ENCODE measurements at regions not wholly inside any gene's neighbourhood (a gene's known extent, or its start where the extent isn't known, plus 50 kb on each side); places are given as distances from the start of the nearest gene placed in this dataset.

- no peaks in the 10 kb centered on the region for H3K36me3 ChIP-seq (ENCODE audit: insufficient read depth)
- H3K27ac ChIP-seq (ENCODE audit: low read depth), result no peak overlapping the region
- DNase-seq (ENCODE audit: low spot score), result no peak
- no peaks in the 10 kb centered on the region for H3K36me3 Mint-ChIP-seq (ENCODE audit: low read depth)
- H3K79me2 ChIP-seq (replicated peaks; ENCODE audit: insufficient read depth), result no peaks in the 10 kb centered on the region
- H3K4me3 Mint-ChIP-seq, result no peak overlapping the region
- no peak overlapping the region; the same call in 1 of the 2 replicates for H2AFZ ChIP-seq
- H3K9me2 ChIP-seq (ENCODE audit: insufficient read depth), result no peaks in the 10 kb centered on the region; the same call in 1 of the 2 replicates
- no peaks in the 10 kb centered on the region for H3K9me3 Mint-ChIP-seq
- peaks cover 8% of the 10 kb centered on the region for H3K27me3 Mint-ChIP-seq (ENCODE audit: insufficient read depth, low read depth, poor library complexity)
- H4K20me1 ChIP-seq (replicated peaks; ENCODE audit: insufficient read depth), result no peaks in the 10 kb centered on the region
- H3K27me3 ChIP-seq (ENCODE audit: insufficient read depth), result no peaks in the 10 kb centered on the region
- no peak overlapping the region; the same call in 1 of the 2 replicates for H3K4me2 ChIP-seq
- TF ChIP-seq EZH2phosphoT487 (IDR thresholded peaks at IDR 0.05; ENCODE audit: unreplicated experiment), result no peak
- no peak for TF ChIP-seq CREB1 (CRISPR knock-in tag; IDR thresholded peaks at IDR 0.05; ENCODE audit: low read depth)
- TF ChIP-seq REST (IDR thresholded peaks at IDR 0.05; ENCODE audit: unreplicated experiment), result no peak
- TF ChIP-seq EZH2 (IDR thresholded peaks at IDR 0.05; ENCODE audit: low read depth, unreplicated experiment), result no peak
- TF ChIP-seq JUNB (IDR thresholded peaks at IDR 0.05; ENCODE audit: unreplicated experiment), result no peak
- no peak for TF ChIP-seq ETS1 (IDR thresholded peaks at IDR 0.05)
- TF ChIP-seq ZNF462 (CRISPR knock-in tag; IDR thresholded peaks at IDR 0.05), result no peak
- TF ChIP-seq POLR2AphosphoS5 (IDR thresholded peaks at IDR 0.05; ENCODE audit: low read depth), result no peak
- TF ChIP-seq CTCF (conservative IDR thresholded peaks at IDR 0.05; ENCODE audit: low read depth in 2 of 2), result no peak
- no peak for TF ChIP-seq STAT1 (IDR thresholded peaks at IDR 0.05; ENCODE audit: unreplicated experiment)
- TF ChIP-seq ZNF331 (CRISPR knock-in tag; IDR thresholded peaks at IDR 0.05; ENCODE audit: low read depth), result no peak
- TF ChIP-seq ZNF114 (CRISPR knock-in tag; IDR thresholded peaks at IDR 0.05), result no peak
- no peaks in the 10 kb centered on the region for H3F3A ChIP-seq (replicated peaks; ENCODE audit: low read depth)
- peaks cover 20% of the 10 kb centered on the region for H3K4me1 ChIP-seq (ENCODE audit: insufficient read depth)
- H3K27ac Mint-ChIP-seq, result no peak overlapping the region
- H3K4me1 Mint-ChIP-seq, result peaks cover 28% of the 10 kb centered on the region
- H3K4me3 ChIP-seq, result no peak overlapping the region
- no peak for ATAC-seq
These were observed 89.7 kb upstream of the TAB2 start for GRCh38 chr6:149227796-149228195.
